Kasumi-1 (cell line): ENCODE measurements at regions not wholly inside any gene's neighbourhood (a gene's known extent, or its start where the extent isn't known, plus 50 kb on each side); places are given as distances from the start of the nearest gene placed in this dataset.

Source experiments
- DNase-seq, 2 experiments: peaks; one replicate each; lab custom pipeline; 2025; lab: John Stamatoyannopoulos, UW

- no peak for DNase-seq
Observed at GRCh38 chr1:56417646-56418045, 161.7 kb downstream of the PLPP3 start.

- DNase-seq, result no peak
Observed at GRCh38 chr1:56416495-56416894, 162.9 kb downstream of the PLPP3 start.

- no peak for DNase-seq
Observed at GRCh38 chr1:56415720-56416119, 163.6 kb downstream of the PLPP3 start.

GRCh38 chr1:56415258-56415657 is 164.1 kb downstream of the PLPP3 start:
- DNase-seq, result no peak

GRCh38 chr1:56414728-56415224 is 164.6 kb downstream of the PLPP3 start:
- no peak for DNase-seq

GRCh38 chr1:56413671-56414199 is 165.6 kb downstream of the PLPP3 start:
- DNase-seq, result no peak

GRCh38 chr1:56411484-56412180 is 167.7 kb downstream of the PLPP3 start:
- DNase-seq, result no peak

GRCh38 chr1:56411021-56411420 is 168.3 kb downstream of the PLPP3 start:
- DNase-seq, result no peak

- no peak for DNase-seq
Observed at GRCh38 chr1:56410405-56410804, 169.0 kb downstream of the PLPP3 start.

GRCh38 chr1:56409112-56409691 is 170.2 kb downstream of the PLPP3 start:
- DNase-seq, result peak in 1 of 2 experiments; percentile 12

GRCh38 chr1:56406821-56407220 is 172.5 kb downstream of the PLPP3 start:
- DNase-seq, result no peak

- DNase-seq, result no peak
Observed at GRCh38 chr1:56404561-56405030, 174.8 kb downstream of the PLPP3 start.

- DNase-seq, result no peak
Observed at GRCh38 chr1:56404066-56404465, 175.3 kb downstream of the PLPP3 start.

GRCh38 chr1:56403321-56403720 is 176.0 kb downstream of the PLPP3 start:
- no peak for DNase-seq

GRCh38 chr1:56401191-56401590 is 178.2 kb downstream of the PLPP3 start:
- DNase-seq, result no peak

GRCh38 chr1:56400526-56400925 is 178.8 kb downstream of the PLPP3 start:
- no peak for DNase-seq

GRCh38 chr1:56399795-56400194 is 179.6 kb downstream of the PLPP3 start:
- no peak for DNase-seq

- no peak for DNase-seq
Observed at GRCh38 chr1:56399326-56399725, 180.0 kb downstream of the PLPP3 start.

- no peak for DNase-seq
Observed at GRCh38 chr1:56397811-56398231, 181.5 kb downstream of the PLPP3 start.

- no peak for DNase-seq
Observed at GRCh38 chr1:56397409-56397808, 182.0 kb downstream of the PLPP3 start.

- DNase-seq, result no peak
Observed at GRCh38 chr1:56396581-56396980, 182.8 kb downstream of the PLPP3 start.

GRCh38 chr1:56395776-56396175 is 183.6 kb downstream of the PLPP3 start:
- no peak for DNase-seq

- no peak for DNase-seq
Observed at GRCh38 chr1:56394298-56394697, 185.1 kb downstream of the PLPP3 start.
